IPS-18a (cell line): ENCODE measurements at regions not wholly inside any gene's neighbourhood (a gene's known extent, or its start where the extent isn't known, plus 50 kb on each side); places are given as distances from the start of the nearest gene placed in this dataset.
"Not testable (repeated sequence)": the region's sequence is repeated elsewhere in the genome, so short reads cannot be mapped to it uniquely, and the experiment has no call there.

Experiments used
- H3K27ac ChIP-seq: one replicate; pipeline ENCODE4 v1.5.1; 2013; ENCODE audit warnings: low read length
- H3K27me3 ChIP-seq: one replicate; pipeline ENCODE4 v1.6.1; 2013; ENCODE audit warnings: mild to moderate bottlenecking, low read length; ENCODE audit not compliant: control insufficient read depth, insufficient read depth
- H3K36me3 ChIP-seq: one replicate; pipeline ENCODE4 v1.6.1; 2013; ENCODE audit warnings: low read depth, low read length; ENCODE audit not compliant: control insufficient read depth
- H3K4me1 ChIP-seq: one replicate; pipeline ENCODE4 v1.6.1; 2013; ENCODE audit warnings: low read depth, low read length; ENCODE audit not compliant: control insufficient read depth
- H3K4me3 ChIP-seq: one replicate; pipeline ENCODE4 v1.5.1; 2013; ENCODE audit warnings: low read length
- H3K9ac ChIP-seq: one replicate; pipeline ENCODE4 v1.6.1; 2013; ENCODE audit warnings: mild to moderate bottlenecking, low read length, moderate library complexity
- H3K9me3 ChIP-seq: one replicate; pipeline ENCODE4 v1.6.1; 2013; ENCODE audit warnings: low read depth, low read length; ENCODE audit not compliant: control insufficient read depth

DNA sequence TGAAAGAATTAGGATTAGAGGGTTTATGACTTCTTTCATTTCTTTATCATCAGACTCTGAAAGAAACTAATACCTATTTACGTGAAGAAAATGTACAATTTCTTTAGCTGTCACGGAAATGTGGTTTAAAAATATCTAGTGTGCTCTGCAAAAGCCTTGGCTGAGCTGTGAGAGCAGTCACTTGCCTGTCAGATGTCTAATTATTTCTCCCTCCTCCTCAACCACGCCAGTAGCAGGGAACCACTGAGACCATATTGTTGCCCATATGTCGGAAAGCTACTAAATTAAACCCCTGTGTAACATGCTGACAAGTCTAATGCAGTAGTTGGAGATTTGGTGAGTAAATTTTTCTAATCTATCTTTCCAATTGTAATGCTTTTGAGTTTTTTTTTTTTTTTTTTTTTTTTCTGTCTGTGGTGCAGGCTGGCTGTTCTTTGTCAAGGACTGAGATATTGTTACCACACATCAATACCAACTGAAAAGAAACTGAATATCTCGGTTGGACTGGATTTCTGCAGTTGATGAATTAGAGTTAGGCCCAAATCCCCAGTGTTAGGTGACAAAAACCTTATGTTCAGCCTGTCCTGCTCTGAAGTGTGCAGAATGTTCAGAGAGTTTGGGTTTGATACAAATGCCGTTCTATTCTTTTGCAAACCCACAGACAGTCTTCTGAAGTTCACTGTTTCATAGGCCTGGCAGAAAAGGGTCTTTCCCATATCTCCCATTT is 302.9 kb upstream of the SYNCRIP start:
- no peaks in the 10 kb centered on the region for H3K27me3 ChIP-seq
- H3K4me1 ChIP-seq, result no peaks in the 10 kb centered on the region

DNA sequence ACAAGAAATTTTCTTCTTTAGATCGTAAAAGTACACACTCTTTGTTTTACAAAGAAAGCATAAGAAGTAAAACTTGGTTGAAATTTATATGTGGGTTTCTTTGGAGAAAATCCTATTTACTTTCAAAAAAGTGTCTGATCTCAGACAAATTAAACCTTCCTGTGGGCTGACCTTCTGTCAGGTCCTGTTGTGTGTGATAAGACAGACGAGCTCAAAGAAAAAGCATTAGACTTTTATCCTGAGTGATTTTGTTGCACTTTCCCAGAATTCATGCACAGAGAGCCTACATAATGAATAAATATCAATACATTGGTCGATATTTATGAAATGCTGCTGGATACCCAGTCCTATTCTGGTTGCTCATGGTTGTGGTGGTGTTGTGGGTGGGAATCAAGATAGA is 302.1 kb upstream of the SYNCRIP start:
- Histone ChIP-seq H3K4me1 (no peaks in the 10 kb centered on the region), H3K9me3 (no peaks in the 10 kb centered on the region)

More for the DNA sequence above, 302.9 kb upstream of the SYNCRIP start:
- Histone ChIP-seq H3K36me3 (no peaks in the 10 kb centered on the region), H3K9me3 (no peaks in the 10 kb centered on the region), H3K9ac (no peak overlapping the region), H3K4me3 (no peak overlapping the region), H3K27ac (no peak overlapping the region)

GRCh38 chr6:85942844-85943243 is 300.2 kb upstream of the SYNCRIP start:
- Histone ChIP-seq H3K9me3 (no peaks in the 10 kb centered on the region), H3K4me3 (no peak overlapping the region), H3K4me1 (no peaks in the 10 kb centered on the region)

More for the DNA sequence above, 302.1 kb upstream of the SYNCRIP start:
- no peak overlapping the region for H3K9ac ChIP-seq
- H3K4me3 ChIP-seq, result no peak overlapping the region
- H3K27ac ChIP-seq, result no peak overlapping the region
- H3K27me3 ChIP-seq, result no peaks in the 10 kb centered on the region
- H3K36me3 ChIP-seq, result no peaks in the 10 kb centered on the region

DNA sequence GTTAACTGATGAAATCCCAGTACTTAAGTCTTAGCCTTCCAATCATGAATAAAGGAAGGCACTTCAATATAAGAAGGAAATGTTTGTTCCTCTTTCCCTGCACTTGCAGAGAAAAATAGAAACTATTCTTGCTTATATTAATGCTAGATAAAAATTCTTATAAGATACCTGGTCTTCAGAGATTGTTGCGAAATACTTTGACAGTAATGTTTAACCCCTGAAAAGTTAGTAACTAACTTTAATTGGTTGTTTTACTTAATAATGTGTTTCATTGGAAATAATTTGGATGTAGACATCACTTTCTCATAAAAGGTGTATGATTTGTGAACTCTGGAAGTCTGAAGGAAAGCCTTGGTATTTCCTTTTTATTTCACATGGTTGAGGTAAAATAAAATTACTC is 294.2 kb upstream of the SYNCRIP start:
- Histone ChIP-seq H3K36me3 (no peaks in the 10 kb centered on the region), H3K9me3 (peaks cover 9% of the 10 kb centered on the region)

More at GRCh38 chr6:85942844-85943243, 300.2 kb upstream of the SYNCRIP start:
- Histone ChIP-seq H3K36me3 (no peaks in the 10 kb centered on the region), H3K27me3 (no peaks in the 10 kb centered on the region), H3K9ac (no peak overlapping the region), H3K27ac (no peak overlapping the region)

GRCh38 chr6:85923013-85923430 is 280.3 kb upstream of the SYNCRIP start:
- H3K9me3 ChIP-seq, result no peaks in the 10 kb centered on the region
- no peaks in the 10 kb centered on the region for H3K36me3 ChIP-seq
- H3K4me1 ChIP-seq, result peaks cover 3% of the 10 kb centered on the region
- H3K4me3 ChIP-seq, result no peak overlapping the region
- no peak overlapping the region for H3K9ac ChIP-seq
- H3K27ac ChIP-seq, result no peak overlapping the region
- no peaks in the 10 kb centered on the region for H3K27me3 ChIP-seq

More for the DNA sequence above, 294.2 kb upstream of the SYNCRIP start:
- Histone ChIP-seq H3K9ac (no peak overlapping the region), H3K27me3 (no peaks in the 10 kb centered on the region), H3K4me1 (no peaks in the 10 kb centered on the region), H3K27ac (no peak overlapping the region), H3K4me3 (no peak overlapping the region)

DNA sequence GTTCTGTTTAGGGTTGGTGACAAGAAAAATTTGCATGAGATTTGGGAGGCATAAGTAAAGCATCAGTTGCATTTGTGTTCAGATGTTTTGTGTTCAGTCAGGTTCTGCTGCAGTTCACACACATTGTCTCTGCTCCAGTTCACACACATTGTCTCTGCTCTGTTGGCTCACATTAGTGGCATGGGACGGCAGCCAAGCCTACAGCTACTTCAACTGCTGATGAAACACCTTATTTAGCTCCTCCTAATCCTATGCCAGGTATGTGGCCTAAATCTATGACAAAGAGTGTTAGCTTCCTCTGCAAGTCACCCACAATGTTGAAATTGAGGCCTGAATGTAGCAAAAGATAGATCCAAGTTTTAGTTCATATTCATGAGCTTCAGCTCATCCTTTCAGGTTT is 278.1 kb upstream of the SYNCRIP start:
- no peak overlapping the region for H3K27ac ChIP-seq
- peaks cover 3% of the 10 kb centered on the region for H3K4me1 ChIP-seq
- no peaks in the 10 kb centered on the region for H3K27me3 ChIP-seq
- no peaks in the 10 kb centered on the region for H3K9me3 ChIP-seq
- H3K36me3 ChIP-seq, result no peaks in the 10 kb centered on the region
- no peak overlapping the region for H3K4me3 ChIP-seq
- H3K9ac ChIP-seq, result no peak overlapping the region

- Histone ChIP-seq H3K36me3 (no peaks in the 10 kb centered on the region), H3K9me3 (no peaks in the 10 kb centered on the region), H3K27ac (no peak overlapping the region), H3K4me1 (no peaks in the 10 kb centered on the region), H3K27me3 (no peaks in the 10 kb centered on the region), H3K4me3 (no peak overlapping the region), H3K9ac (no peak overlapping the region)
Measured at GRCh38 chr6:85917522-85917921, 274.8 kb upstream of the SYNCRIP start.

- no peaks in the 10 kb centered on the region for H3K36me3 ChIP-seq
- H3K4me3 ChIP-seq, result no peak overlapping the region
- H3K4me1 ChIP-seq, result no peaks in the 10 kb centered on the region
- no peak overlapping the region for H3K27ac ChIP-seq
- H3K9ac ChIP-seq, result no peak overlapping the region
- H3K9me3 ChIP-seq, result peaks cover 3% of the 10 kb centered on the region
- H3K27me3 ChIP-seq, result no peaks in the 10 kb centered on the region
Measured at GRCh38 chr6:85913001-85913400, 270.3 kb upstream of the SYNCRIP start.

DNA sequence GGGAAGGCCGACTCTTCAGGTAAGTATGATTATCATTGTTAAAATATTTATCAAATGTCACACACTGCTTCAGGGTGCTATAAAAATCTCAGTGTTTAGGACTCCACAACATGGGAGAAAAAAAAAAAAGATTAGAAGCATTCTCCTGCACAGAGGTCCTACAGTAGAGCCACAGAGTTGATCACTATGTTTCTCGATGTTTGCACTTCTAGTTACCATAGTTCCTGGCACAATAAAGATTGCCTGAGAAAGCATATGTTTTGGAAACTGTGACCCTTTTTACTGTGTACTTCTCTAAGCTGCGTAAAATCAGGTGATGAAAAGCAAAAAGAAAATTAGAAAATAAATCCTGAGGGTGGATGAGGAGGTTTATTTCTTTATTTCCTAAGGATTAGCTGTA is 269.9 kb upstream of the SYNCRIP start:
- no peak overlapping the region for H3K9ac ChIP-seq
- H3K27me3 ChIP-seq, result no peaks in the 10 kb centered on the region
- H3K9me3 ChIP-seq, result peaks cover 3% of the 10 kb centered on the region
- no peaks in the 10 kb centered on the region for H3K4me1 ChIP-seq
- H3K4me3 ChIP-seq, result no peak overlapping the region
- no peak overlapping the region for H3K27ac ChIP-seq
- no peaks in the 10 kb centered on the region for H3K36me3 ChIP-seq

DNA sequence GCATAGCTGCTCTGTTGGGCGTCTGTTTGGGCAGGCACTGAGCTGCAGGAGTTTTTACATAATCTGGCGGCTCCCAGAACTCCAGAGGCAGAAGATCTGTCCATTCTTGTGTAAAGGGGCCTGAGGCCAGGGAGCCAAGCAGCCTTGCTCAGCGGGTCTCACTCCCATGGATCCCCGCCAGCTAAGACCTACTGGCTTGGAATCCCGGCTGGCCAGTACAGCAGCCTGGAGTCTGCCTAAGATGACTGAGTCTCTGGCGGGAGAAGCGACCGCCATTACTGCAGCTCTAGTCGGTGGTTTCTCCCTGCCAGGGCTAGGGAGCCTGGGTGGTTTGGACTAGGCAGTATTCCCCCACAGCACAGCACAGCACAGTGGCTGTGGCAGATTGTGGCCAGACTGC is 268.4 kb upstream of the SYNCRIP start:
- Histone ChIP-seq H3K4me3 (no peak overlapping the region), H3K27me3 (no peaks in the 10 kb centered on the region), H3K9ac (no peak overlapping the region), H3K36me3 (no peaks in the 10 kb centered on the region), H3K4me1 (no peaks in the 10 kb centered on the region), H3K27ac (no peak overlapping the region), H3K9me3 (peaks cover 3% of the 10 kb centered on the region)

GRCh38 chr6:85908120-85908519 is 265.4 kb upstream of the SYNCRIP start:
- not testable (repeated sequence) for H3K36me3 ChIP-seq, H3K9me3 ChIP-seq, H3K9ac ChIP-seq, H3K27ac ChIP-seq, H3K4me1 ChIP-seq, H3K27me3 ChIP-seq, H3K4me3 ChIP-seq

DNA sequence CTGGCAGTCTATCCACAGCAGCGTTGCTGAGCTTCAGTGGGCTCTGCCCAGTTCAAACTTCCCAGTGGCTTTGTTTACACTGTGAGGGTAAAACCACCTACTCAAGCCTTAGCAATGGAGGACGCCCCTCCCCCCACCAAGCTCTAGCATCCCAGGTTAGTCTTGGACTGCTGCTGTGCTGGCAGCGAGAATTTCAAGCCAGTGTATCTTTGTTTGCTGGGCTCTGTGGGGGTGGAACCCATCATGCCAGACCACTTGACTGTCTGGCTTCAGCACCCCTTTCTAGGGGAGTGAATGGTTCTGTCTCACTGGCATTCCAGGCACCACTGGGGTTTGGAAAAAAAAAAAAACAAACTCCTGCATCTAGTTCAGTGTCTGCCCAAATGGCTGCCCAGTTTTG is 249.7 kb upstream of the SYNCRIP start:
- Histone ChIP-seq H3K9me3 (no peaks in the 10 kb centered on the region), H3K27ac (no peak overlapping the region), H3K4me3 (no peak overlapping the region), H3K4me1 (no peaks in the 10 kb centered on the region), H3K9ac (no peak overlapping the region), H3K27me3 (no peaks in the 10 kb centered on the region), H3K36me3 (no peaks in the 10 kb centered on the region)
